ENCODE measurements at regions not wholly inside any gene's neighbourhood (a gene's known extent, or its start where the extent isn't known, plus 50 kb on each side); places are given as distances from the start of the nearest gene placed in this dataset.

DNA sequence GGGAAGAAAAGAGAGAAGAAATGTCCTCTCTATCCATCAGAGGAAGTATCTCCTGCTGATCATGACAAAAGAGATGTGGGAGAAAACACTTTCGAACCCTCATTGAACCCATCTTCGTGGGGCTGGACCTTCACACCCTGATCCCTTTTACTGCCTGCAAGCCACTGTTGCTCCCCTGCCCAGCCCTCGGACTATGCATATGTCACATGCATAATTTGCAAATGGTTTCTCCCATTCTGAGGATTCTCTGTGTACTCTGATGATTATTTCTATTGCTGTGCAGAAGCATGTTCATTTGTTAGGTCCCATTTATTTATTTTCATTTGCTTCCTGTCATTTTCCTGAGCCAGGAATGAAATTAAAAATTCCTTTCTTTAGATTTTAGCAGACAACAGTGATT lies 64.7 kb downstream of the DNAAF9 start:
- POLR2A ChIA-PET = no interaction called here

DNA sequence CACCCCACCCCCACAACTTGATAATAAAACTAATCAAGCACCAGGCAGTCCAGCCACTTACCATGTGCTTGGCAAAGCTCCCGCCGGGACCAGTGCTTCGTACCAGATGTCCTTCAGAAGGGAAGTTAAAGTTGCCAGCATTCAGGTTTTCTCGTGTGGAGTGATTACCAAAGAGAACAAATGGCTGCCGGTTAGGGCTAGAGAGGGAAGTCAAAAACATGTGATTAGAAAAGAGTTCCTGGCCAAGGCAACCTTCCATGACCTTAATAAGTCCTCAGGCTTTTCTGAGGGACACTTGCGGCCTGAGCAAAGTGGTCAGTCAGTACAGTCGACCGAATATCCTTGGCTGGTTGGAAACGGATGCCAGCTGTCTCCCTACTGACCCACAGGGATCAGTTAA lies 67.0 kb downstream of the DNAAF9 start:
- TF ChIP-seq, protein P1, sequence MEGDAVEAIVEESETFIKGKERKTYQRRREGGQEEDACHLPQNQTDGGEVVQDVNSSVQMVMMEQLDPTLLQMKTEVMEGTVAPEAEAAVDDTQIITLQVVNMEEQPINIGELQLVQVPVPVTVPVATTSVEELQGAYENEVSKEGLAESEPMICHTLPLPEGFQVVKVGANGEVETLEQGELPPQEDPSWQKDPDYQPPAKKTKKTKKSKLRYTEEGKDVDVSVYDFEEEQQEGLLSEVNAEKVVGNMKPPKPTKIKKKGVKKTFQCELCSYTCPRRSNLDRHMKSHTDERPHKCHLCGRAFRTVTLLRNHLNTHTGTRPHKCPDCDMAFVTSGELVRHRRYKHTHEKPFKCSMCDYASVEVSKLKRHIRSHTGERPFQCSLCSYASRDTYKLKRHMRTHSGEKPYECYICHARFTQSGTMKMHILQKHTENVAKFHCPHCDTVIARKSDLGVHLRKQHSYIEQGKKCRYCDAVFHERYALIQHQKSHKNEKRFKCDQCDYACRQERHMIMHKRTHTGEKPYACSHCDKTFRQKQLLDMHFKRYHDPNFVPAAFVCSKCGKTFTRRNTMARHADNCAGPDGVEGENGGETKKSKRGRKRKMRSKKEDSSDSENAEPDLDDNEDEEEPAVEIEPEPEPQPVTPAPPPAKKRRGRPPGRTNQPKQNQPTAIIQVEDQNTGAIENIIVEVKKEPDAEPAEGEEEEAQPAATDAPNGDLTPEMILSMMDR (IDR thresholded peaks at IDR 0.05; ENCODE audit: low read depth, low read length) = no peak
- POLR2A ChIA-PET = no interaction called here
- CTCF ChIA-PET = no interaction called here
- Histone ChIP-seq H3K27me3 (ENCODE audit: control insufficient read depth, insufficient read depth, low read length) (no peaks in the 10 kb centered on the region), H3K27ac (ENCODE audit: low read depth, low read length) (no peak overlapping the region), H3K9me3 (ENCODE audit: control insufficient read depth, insufficient read depth, low read length) (no peaks in the 10 kb centered on the region), H3K4me3 (ENCODE audit: low read depth, low read length) (no peak overlapping the region)
- DNase-seq (ENCODE audit: low read depth, low spot score) = no peak

More for the DNA sequence above, 64.7 kb downstream of the DNAAF9 start:
- CTCF ChIA-PET = no interaction called here
- no peaks in the 10 kb centered on the region for H3K9me3 ChIP-seq (ENCODE audit: control insufficient read depth, insufficient read depth, low read length)
- TF ChIP-seq, protein P1 (IDR thresholded peaks at IDR 0.05; ENCODE audit: low read depth, low read length) = no peak
- H3K4me3 ChIP-seq (ENCODE audit: low read depth, low read length) = no peak overlapping the region
- no peak for DNase-seq (ENCODE audit: low read depth, low spot score)
- no peaks in the 10 kb centered on the region for H3K27me3 ChIP-seq (ENCODE audit: control insufficient read depth, insufficient read depth, low read length)
- H3K27ac ChIP-seq (ENCODE audit: low read depth, low read length) = no peak overlapping the region

DNA sequence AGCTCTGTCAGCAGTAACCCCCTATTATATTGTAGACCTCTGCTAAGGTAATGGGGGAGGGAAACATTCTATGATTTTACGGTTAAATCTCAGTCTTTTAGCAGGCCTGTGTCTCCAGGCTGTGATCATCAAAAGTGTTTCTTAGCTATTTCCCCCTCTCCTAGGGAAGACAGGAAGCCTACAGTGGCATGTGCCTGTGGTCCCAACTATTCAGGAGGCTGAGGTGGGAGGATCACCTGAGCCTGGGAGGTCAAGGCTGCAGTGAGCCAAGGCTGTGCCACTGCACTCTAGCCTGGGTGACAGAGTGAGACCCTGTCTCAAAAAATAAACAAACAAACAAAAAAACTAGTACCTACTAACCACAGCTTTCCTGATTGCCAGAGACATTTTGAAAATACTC lies 67.9 kb downstream of the DNAAF9 start:
- H3K4me3 ChIP-seq (ENCODE audit: low read depth, low read length) = no peak overlapping the region
- no peaks in the 10 kb centered on the region for H3K27me3 ChIP-seq (ENCODE audit: control insufficient read depth, insufficient read depth, low read length)
- no peaks in the 10 kb centered on the region for H3K9me3 ChIP-seq (ENCODE audit: control insufficient read depth, insufficient read depth, low read length)
- ChIA-PET POLR2A (no interaction called here), CTCF (no interaction called here)
- H3K27ac ChIP-seq (ENCODE audit: low read depth, low read length) = no peak overlapping the region
- TF ChIP-seq, protein P1 (IDR thresholded peaks at IDR 0.05; ENCODE audit: low read depth, low read length) = no peak
- no peak for DNase-seq (ENCODE audit: low read depth, low spot score)

DNA sequence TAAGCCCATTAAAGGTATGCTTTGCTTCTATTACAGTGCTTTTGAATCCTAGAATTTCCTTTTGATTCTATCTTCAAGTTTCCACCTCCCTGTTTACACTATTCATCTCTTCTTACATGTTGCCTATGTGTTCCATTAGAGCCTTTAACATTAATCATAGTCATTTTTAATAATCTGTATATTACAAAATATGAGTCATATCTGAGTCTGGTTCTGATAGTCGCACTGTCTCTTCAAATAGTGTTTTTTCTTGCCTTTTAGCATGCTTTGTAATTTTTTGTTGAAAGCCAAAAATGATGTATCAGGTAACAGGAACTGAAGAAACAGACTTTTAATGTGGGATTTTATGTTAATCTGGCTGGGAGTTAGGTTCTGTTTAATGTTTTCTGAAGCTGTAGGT lies 68.4 kb downstream of the DNAAF9 start:
- H3K9me3 ChIP-seq (ENCODE audit: control insufficient read depth, insufficient read depth, low read length) = no peaks in the 10 kb centered on the region
- TF ChIP-seq, protein P1 (IDR thresholded peaks at IDR 0.05; ENCODE audit: low read depth, low read length) = no peak
- H3K27ac ChIP-seq (ENCODE audit: low read depth, low read length) = no peak overlapping the region
- no peak for DNase-seq (ENCODE audit: low read depth, low spot score)
- CTCF ChIA-PET = no interaction called here
- H3K4me3 ChIP-seq (ENCODE audit: low read depth, low read length) = no peak overlapping the region
- no peaks in the 10 kb centered on the region for H3K27me3 ChIP-seq (ENCODE audit: control insufficient read depth, insufficient read depth, low read length)
- POLR2A ChIA-PET = no interaction called here

DNA sequence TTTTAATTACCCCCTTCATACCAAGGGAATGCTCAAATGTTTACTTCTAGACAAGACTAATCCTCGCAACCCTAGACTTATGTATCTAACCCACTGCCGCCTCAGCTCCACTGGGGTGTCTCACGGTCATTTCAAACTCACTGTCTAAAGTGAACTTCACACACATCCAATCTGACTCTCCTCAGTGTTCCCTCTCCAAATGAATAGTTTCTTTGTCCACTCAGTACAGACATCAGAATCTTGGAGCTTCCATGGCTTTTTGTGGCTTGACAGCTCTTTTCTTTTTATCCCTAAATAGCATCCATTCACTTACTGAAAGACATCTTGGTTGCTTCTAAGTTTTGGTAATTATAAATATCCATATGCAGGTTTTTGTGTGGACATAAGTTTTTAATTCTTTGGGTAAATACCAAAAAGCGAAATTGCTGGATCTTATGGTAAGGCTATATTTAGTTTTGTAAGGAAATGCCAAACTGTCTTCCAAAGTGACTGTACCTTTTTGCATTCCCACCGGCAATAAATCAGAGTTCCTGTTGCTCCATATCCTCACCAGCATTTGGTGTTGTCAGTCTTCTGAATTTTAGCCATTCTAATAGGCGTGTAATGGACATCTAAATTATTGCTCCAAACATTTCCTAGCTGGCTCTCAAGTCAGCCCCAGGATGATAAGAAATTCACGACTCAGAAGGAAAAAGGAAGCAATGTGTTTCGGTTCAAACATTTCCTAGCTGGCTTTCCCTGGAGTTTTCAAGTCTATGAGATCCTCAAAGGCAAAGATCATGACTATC lies 73.1 kb downstream of the DNAAF9 start:
- POLR2A ChIA-PET = no interaction called here
- DNase-seq (ENCODE audit: low read depth, low spot score) = no peak
- Histone ChIP-seq H3K27me3 (ENCODE audit: control insufficient read depth, insufficient read depth, low read length) (no peaks in the 10 kb centered on the region), H3K27ac (ENCODE audit: low read depth, low read length) (no peak overlapping the region), H3K4me3 (ENCODE audit: low read depth, low read length) (no peak overlapping the region), H3K9me3 (ENCODE audit: control insufficient read depth, insufficient read depth, low read length) (no peaks in the 10 kb centered on the region)
- TF ChIP-seq, protein P1 (IDR thresholded peaks at IDR 0.05; ENCODE audit: low read depth, low read length) = no peak
- CTCF ChIA-PET = no interaction called here
